ENCODE measurements at regions not wholly inside any gene's neighbourhood (a gene's known extent, or its start where the extent isn't known, plus 50 kb on each side); places are given as distances from the start of the nearest gene placed in this dataset.

- intact Hi-C loops (cut with DNase I): no loop called here
- TF ChIP-seq, protein P1, sequence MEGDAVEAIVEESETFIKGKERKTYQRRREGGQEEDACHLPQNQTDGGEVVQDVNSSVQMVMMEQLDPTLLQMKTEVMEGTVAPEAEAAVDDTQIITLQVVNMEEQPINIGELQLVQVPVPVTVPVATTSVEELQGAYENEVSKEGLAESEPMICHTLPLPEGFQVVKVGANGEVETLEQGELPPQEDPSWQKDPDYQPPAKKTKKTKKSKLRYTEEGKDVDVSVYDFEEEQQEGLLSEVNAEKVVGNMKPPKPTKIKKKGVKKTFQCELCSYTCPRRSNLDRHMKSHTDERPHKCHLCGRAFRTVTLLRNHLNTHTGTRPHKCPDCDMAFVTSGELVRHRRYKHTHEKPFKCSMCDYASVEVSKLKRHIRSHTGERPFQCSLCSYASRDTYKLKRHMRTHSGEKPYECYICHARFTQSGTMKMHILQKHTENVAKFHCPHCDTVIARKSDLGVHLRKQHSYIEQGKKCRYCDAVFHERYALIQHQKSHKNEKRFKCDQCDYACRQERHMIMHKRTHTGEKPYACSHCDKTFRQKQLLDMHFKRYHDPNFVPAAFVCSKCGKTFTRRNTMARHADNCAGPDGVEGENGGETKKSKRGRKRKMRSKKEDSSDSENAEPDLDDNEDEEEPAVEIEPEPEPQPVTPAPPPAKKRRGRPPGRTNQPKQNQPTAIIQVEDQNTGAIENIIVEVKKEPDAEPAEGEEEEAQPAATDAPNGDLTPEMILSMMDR (IDR thresholded peaks at IDR 0.05): no peak
- no peak overlapping the region for H3K4me3 ChIP-seq
- H3K27me3 ChIP-seq: no peaks in the 10 kb centered on the region
- H3K4me1 ChIP-seq: peaks cover 5% of the 10 kb centered on the region
- H3K9me3 ChIP-seq: no peaks in the 10 kb centered on the region
- DNase-seq (peak; percentile 56), ATAC-seq (no peak)
- no peak overlapping the region for H3K27ac ChIP-seq
- H3K36me3 ChIP-seq: no peaks in the 10 kb centered on the region
Measured at GRCh38 chr22:23397613-23398567, 182.2 kb downstream of the IGLL1 start.

DNA sequence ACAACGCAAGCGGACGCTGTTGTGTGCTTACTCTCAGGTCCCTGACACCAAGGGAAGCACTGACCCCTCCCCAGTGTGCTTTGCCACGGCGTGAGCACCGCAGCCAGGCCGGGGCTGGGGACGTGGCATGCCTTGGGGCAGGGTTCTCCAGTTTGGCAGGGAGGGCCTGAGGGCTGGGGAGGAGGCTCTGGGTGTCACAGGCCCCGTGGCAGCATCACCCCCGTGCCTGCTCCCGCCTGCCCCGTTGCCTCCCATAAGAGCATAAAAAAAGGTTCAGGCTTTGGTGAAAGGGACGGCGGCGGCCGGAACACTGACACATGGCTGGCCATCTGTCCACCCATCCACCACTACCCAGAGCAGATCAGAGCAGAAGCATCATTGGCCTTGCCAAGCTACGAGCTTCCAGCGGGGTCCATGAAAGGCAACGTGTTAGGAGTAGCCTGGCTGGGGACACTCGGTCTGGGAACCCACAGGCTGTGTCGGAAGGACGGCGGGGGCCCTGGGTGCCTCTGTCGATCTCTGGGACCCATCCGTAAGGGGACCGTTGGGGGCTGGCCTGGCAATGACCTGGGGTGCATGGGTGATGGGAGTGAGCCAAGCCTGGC is 183.0 kb downstream of the IGLL1 start:
- Histone ChIP-seq H3K36me3 (no peaks in the 10 kb centered on the region), H3K4me1 (peaks cover 3% of the 10 kb centered on the region), H3K4me3 (no peak overlapping the region), H3K9me3 (no peaks in the 10 kb centered on the region), H3K27me3 (no peaks in the 10 kb centered on the region), H3K27ac (no peak overlapping the region)
- TF ChIP-seq, protein P1 (IDR thresholded peaks at IDR 0.05): no peak
- DNase-seq (peak; percentile 57), ATAC-seq (no peak)
- intact Hi-C loops (cut with DNase I): no loop called here

GRCh38 chr22:23396362-23397007 is 183.6 kb downstream of the IGLL1 start:
- no peaks in the 10 kb centered on the region for H3K36me3 ChIP-seq
- TF ChIP-seq, protein P1 (IDR thresholded peaks at IDR 0.05): no peak
- H3K9me3 ChIP-seq: no peaks in the 10 kb centered on the region
- no peaks in the 10 kb centered on the region for H3K27me3 ChIP-seq
- intact Hi-C loops (cut with DNase I): no loop called here
- ATAC-seq (no peak), DNase-seq (peak; percentile 51)
- H3K4me1 ChIP-seq: no peaks in the 10 kb centered on the region
- no peak overlapping the region for H3K27ac ChIP-seq
- H3K4me3 ChIP-seq: no peak overlapping the region

GRCh38 chr22:23395530-23396361 is 184.3 kb downstream of the IGLL1 start:
- peak; percentile 59 for DNase-seq
- Histone ChIP-seq H3K9me3 (no peaks in the 10 kb centered on the region), H3K4me3 (no peak overlapping the region), H3K27ac (no peak overlapping the region), H3K36me3 (no peaks in the 10 kb centered on the region), H3K27me3 (no peaks in the 10 kb centered on the region), H3K4me1 (no peaks in the 10 kb centered on the region)
- intact Hi-C loops (cut with DNase I): no loop called here
- TF ChIP-seq, protein P1 (IDR thresholded peaks at IDR 0.05): no peak
- no peak for ATAC-seq

Data from upper lobe of right lung (tissue), 1 donor.